ENCODE measurements at regions not wholly inside any gene's neighbourhood (a gene's known extent, or its start where the extent isn't known, plus 50 kb on each side); places are given as distances from the start of the nearest gene placed in this dataset.

DNA sequence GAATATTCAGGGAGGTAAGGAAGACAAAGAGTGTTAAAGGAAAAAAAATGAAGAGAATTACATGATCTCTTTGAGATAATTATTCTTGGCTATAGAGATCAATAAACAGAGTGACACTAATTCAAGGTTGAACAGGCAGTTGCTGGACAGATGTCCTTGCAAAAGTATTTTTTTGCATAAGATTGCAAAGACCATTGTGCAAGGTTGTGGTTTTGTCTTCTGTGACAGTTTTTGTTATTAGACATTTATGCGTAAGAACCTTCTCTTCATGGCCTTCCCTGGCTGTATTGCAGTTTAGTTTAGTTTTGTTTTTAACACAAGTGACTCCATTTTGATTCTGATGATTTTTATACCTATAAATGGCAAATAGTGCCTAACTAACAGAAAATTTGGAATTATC is 682.8 kb upstream of the ARPP21 start:
- TF ChIP-seq, protein P1, sequence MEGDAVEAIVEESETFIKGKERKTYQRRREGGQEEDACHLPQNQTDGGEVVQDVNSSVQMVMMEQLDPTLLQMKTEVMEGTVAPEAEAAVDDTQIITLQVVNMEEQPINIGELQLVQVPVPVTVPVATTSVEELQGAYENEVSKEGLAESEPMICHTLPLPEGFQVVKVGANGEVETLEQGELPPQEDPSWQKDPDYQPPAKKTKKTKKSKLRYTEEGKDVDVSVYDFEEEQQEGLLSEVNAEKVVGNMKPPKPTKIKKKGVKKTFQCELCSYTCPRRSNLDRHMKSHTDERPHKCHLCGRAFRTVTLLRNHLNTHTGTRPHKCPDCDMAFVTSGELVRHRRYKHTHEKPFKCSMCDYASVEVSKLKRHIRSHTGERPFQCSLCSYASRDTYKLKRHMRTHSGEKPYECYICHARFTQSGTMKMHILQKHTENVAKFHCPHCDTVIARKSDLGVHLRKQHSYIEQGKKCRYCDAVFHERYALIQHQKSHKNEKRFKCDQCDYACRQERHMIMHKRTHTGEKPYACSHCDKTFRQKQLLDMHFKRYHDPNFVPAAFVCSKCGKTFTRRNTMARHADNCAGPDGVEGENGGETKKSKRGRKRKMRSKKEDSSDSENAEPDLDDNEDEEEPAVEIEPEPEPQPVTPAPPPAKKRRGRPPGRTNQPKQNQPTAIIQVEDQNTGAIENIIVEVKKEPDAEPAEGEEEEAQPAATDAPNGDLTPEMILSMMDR (IDR thresholded peaks at IDR 0.05 in 8 of 11, conservative IDR thresholded peaks at IDR 0.05 in 3 of 11), result no peak
- TF ChIP-seq POLR2AphosphoS5 (IDR thresholded peaks at IDR 0.05), result no peak

Measured in spleen (tissue), 7 donors.